ENCODE measurements at regions not wholly inside any gene's neighbourhood (a gene's known extent, or its start where the extent isn't known, plus 50 kb on each side); places are given as distances from the start of the nearest gene placed in this dataset.
"Not testable (repeated sequence)": the region's sequence is repeated elsewhere in the genome, so short reads cannot be mapped to it uniquely, and the experiment has no call there.

DNA sequence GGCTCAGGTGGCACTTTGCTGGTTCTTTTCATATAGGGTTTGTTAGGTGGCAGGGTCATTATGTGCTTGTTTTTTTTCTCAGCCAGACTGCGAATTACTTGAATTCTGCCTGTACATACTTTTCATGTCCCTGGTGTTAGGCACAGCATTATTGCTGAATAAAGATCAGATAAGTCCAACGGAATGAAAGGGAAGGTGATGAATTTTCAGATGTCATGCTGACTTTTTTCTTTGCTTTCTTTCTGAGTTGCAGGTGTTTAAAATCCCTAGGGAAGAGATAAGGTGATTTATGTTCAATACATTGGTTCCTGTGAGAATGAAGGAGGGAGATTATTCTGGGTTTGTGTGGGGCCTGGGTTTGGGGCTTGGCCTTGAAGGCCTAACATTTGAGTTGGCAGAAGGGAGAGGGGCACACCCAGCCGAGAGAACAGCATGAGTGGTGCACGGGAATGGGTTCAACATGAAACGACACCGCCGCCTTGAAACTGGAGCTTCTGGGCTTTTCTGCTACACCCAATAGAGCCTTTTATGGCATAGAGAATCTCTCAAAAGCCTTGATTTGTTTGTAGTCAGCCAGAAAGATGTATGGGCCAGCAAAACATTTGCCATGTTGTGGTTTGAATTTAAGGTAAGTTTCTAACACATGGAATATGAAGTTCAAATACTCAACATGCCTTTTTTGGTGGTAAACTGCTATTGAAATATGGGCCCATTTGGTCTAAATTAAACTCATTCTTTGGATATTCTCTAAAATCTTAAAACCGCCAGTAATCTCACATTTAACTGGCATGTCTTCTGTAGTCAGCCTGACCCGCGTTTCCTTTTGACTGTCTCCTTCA, 477.0 kb downstream of the PCNX1 start:
- no peak for DNase-seq (ENCODE audit: low read depth in 2 of 2, low spot score in 1 of 2)

DNA sequence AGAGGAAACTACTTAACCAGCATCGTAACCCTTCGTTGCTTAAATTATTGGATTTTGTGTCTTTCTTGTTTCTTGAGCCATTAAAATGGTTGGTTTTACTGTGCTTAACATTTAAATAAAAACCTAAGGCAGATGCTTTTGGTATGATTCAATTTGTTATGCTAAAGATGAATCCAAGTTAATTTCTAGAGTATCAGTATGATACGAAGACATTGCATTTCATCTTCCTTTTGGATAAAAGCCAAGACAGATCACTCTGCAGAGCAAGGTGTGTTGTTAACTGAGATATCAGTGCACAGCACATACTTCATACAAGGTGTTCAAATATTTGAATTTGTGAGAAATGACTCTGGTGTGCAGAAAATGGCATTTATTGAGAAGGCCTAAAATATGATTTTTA, 480.5 kb downstream of the PCNX1 start:
- DNase-seq (ENCODE audit: low read depth in 2 of 2, low spot score in 1 of 2), result no peak

GRCh38 chr14:71388336-71388735, 481.1 kb downstream of the PCNX1 start:
- no peak for DNase-seq (ENCODE audit: low read depth in 2 of 2, low spot score in 1 of 2)

GRCh38 chr14:71388862-71389261, 481.6 kb downstream of the PCNX1 start:
- DNase-seq (ENCODE audit: low read depth in 2 of 2, low spot score in 1 of 2), result no peak

DNA sequence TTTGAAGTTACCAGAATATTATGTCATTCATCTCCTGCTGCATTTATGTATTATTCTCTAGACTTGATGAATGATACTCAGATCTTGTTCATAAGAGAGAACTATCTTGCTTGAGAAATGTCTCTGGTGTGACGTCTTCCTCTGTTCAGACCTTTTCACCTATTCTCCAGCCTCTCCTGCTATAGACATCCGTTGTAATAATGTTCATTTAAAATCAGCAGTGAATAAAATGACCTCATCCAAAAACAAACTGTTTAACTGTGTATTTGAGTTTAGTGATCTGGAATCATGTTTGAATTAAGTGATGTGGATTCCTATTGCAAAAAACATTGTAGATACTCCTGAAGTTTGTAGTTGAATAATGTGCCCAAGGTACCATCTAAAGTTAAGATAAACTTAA, 487.1 kb downstream of the PCNX1 start:
- no peak for DNase-seq (ENCODE audit: low read depth in 2 of 2, low spot score in 1 of 2)

- no peak for DNase-seq (ENCODE audit: low read depth in 2 of 2, low spot score in 1 of 2)
Observed at GRCh38 chr14:71395151-71395604, 487.9 kb downstream of the PCNX1 start.

DNA sequence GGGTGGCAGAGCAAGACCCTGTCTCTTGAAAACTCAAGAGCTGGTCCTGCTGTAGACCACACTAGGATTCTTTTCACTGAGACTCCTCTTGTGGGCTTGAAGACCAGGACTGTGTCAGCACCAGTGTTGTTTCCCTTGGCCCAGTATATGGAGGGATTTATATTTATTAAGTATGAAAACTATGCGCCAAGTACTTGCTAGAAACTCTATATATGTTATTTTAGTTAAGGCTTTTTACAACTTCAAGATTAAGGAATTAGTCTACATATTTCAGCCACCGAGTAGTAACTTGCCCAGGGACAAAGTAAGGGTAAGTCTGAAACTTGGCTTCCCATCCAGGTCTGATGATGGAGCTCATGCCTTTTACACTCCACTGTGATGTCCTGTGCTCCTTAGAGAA, 488.4 kb downstream of the PCNX1 start:
- no peak for DNase-seq (ENCODE audit: low read depth in 2 of 2, low spot score in 1 of 2)

DNA sequence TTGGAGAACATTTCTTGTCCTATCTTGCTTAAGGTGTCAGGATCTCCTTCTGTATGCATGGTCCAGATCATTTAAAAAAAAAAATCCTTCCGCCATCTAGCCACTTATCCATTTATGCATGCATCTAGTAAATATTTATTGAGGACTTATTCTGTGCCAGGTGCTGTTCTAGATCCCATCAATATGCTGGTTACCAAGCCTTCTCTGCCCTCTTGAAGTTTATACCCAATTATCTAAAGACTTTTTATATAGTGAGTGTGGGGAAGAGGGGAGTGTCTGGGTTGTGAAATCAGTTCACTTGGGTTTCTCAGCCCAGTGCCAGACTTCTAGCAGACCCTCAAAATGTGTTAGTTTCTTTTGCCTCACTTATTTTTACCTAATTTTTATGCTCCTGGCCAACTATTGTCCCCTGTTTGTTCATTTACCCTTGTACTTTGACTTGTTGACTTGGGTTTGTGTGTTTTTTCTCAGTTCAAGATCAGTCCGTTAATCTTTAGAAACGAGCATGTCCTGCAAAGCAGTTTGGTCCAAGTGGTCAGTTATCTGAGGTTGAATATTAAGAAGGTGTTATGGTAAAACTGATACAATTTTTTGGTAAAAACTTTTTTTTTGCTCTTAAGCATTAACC, 488.9 kb downstream of the PCNX1 start:
- DNase-seq (ENCODE audit: low read depth in 2 of 2, low spot score in 1 of 2), result no peak

DNA sequence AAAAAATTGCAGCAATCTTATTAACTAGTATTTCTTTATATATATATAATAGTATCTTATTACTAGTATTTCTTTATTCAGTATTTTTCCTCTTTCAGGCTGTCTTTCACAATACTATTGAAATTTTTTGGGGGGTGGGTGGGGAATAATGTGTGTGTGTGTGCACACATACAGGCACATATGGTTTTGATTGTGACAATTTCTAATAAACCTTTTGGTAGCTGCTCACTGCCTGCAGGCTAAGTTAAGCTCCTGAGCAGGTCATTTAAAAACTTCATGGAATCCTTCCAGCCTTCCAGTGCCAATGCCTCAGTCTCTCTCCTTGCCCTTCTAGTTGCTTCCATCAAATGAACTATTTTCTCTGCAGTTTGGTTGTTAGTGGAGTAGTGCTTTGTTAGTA, 490.1 kb downstream of the PCNX1 start:
- DNase-seq (ENCODE audit: low read depth in 2 of 2, low spot score in 1 of 2), result no peak

- no peak for DNase-seq (ENCODE audit: low read depth in 2 of 2, low spot score in 1 of 2)
Observed at GRCh38 chr14:71398450-71398849, 491.2 kb downstream of the PCNX1 start.

GRCh38 chr14:71399057-71399487, 491.8 kb downstream of the PCNX1 start:
- DNase-seq (ENCODE audit: low read depth in 2 of 2, low spot score in 1 of 2), result no peak

- no peak for DNase-seq (ENCODE audit: low read depth in 2 of 2, low spot score in 1 of 2)
Observed at GRCh38 chr14:71400871-71401321, 493.6 kb downstream of the PCNX1 start.

GRCh38 chr14:71402415-71402814, 495.2 kb downstream of the PCNX1 start:
- not testable (repeated sequence) for DNase-seq (ENCODE audit: low read depth in 2 of 2, low spot score in 1 of 2)

GRCh38 chr14:71403656-71404055, 496.4 kb downstream of the PCNX1 start:
- no peak for DNase-seq (ENCODE audit: low read depth in 2 of 2, low spot score in 1 of 2)

- DNase-seq (ENCODE audit: low read depth in 2 of 2, low spot score in 1 of 2), result no peak
Observed at GRCh38 chr14:71405676-71406075, 498.4 kb downstream of the PCNX1 start.

- no peak for DNase-seq (ENCODE audit: low read depth in 2 of 2, low spot score in 1 of 2)
Observed at GRCh38 chr14:71408362-71409030, 501.2 kb downstream of the PCNX1 start.

- no peak for DNase-seq (ENCODE audit: low read depth in 2 of 2, low spot score in 1 of 2)
Observed at GRCh38 chr14:71410578-71411284, 503.5 kb downstream of the PCNX1 start.

DNA sequence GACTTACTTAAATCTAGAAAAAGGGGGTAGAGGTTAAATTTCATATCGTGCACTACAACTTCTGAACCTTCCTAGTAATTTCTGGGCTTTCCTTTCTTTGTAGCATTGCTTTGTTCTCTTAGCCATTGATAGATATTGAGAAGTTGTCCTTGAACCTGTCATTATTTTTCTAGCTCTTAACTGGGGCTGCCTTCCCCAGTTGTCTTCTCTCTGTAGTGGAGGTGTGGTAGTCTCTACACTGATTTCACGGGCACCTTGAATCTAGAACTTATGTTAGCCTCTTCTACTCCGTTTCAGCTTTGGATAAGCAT, 504.0 kb downstream of the PCNX1 start:
- DNase-seq (ENCODE audit: low read depth in 2 of 2, low spot score in 1 of 2), result no peak

DNA sequence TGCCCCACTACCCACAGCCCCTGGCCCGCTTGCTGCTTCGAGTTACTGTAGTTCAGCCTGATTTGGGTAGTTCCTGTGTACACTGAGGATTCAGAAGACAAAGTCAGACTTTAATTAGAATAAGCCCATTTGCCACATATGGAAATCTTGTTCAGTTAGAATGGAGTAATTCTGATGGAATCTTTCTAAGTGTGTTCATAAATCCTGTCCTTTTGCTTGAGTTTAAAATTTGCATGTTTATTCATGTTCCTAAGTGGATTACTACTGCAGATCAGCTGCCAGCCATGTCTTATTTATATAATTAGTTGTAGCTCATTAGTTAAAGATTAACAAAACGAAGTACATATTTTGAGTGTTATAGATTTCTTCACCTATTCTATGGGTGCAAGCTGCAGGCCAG, 504.5 kb downstream of the PCNX1 start:
- no peak for DNase-seq (ENCODE audit: low read depth in 2 of 2, low spot score in 1 of 2)

DNA sequence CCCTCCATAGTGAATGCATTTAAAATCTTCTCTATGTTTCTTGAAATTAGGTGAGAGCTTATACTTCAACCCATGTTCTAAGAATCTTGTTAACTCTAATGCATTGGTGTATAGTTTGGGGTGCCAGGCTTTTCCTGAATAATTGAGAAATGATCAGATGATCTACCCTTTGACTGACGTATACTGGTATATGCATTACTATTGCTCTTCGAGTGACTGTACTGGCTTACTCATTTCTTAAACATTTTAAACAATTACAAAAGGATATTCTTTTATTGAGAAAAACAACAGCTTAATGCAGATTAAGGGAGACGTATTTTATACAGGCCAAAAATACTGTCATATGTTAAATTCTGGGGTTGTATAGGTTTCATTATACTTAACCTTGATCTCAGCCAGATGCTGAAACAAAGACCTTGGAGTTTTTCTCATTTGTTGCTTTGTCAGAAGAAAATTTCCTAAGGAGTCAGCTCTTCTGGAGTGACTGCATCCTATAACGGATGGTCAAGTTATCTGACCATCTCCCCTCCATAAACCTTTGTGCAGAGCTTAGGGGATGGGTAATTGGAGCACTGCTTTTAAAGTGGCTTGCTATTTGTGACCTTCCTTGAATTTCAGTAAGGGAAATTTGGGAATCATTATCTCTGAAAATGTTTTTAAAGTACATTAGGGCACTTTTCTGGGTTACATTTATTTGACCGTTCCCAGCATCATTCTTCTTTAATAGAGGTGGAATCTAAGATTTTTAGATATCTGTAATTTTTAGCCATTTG, 507.6 kb downstream of the PCNX1 start:
- no peak for DNase-seq (ENCODE audit: low read depth in 2 of 2, low spot score in 1 of 2)

- DNase-seq (ENCODE audit: low read depth in 2 of 2, low spot score in 1 of 2), result no peak
Observed at GRCh38 chr14:71415404-71415690, 508.1 kb downstream of the PCNX1 start.
